ENCODE measurements at regions not wholly inside any gene's neighbourhood (a gene's known extent, or its start where the extent isn't known, plus 50 kb on each side); places are given as distances from the start of the nearest gene placed in this dataset.
A peak's percentile ranks its signal among the peaks of the same experiment; 100 is the strongest.

- no TSS peak for BruUV-seq (replicated peaks)
- Mint-ChIP-seq H3K4me3 (ENCODE audit: low read depth, unreplicated experiment) (no peak overlapping the region), H3K27ac (ENCODE audit: unreplicated experiment) (peak overlapping the region; percentile 73), H3K36me3 (ENCODE audit: insufficient read depth, unreplicated experiment) (peaks cover 17% of the 10 kb centered on the region), H3K4me1 (ENCODE audit: low read depth, unreplicated experiment) (peaks cover 58% of the 10 kb centered on the region), H3K9me3 (ENCODE audit: low read depth, unreplicated experiment) (no peaks in the 10 kb centered on the region), H3K27me3 (ENCODE audit: unreplicated experiment) (no peaks in the 10 kb centered on the region)
- CTCF ChIA-PET = interaction anchor here (1.1 to 3.0 kb wide), 4 partner anchors 9 to 547 kb away, joined by 3 to 24 read pairs (median 6); no protein-coding TSS in a partner anchor
- TF ChIP-seq CTCF (IDR thresholded peaks at IDR 0.05; ENCODE audit: unreplicated experiment) = no peak
- DNase-seq = peak; percentile 56
- intact Hi-C loops (cut with micrococcal nuclease; ENCODE audit: unreplicated experiment) = loop anchor here (2.0 kb wide), 2 partner anchors 83 to 445 kb away; no protein-coding TSS in a partner anchor
These were observed 192.3 kb downstream of the REEP3 start for GRCh38 chr10:63713191-63714144.

- intact Hi-C loops (cut with micrococcal nuclease; ENCODE audit: unreplicated experiment) = no loop called here
- Mint-ChIP-seq H3K9me3 (ENCODE audit: low read depth, unreplicated experiment) (no peaks in the 10 kb centered on the region), H3K27ac (ENCODE audit: unreplicated experiment) (no peak overlapping the region), H3K4me1 (ENCODE audit: low read depth, unreplicated experiment) (peaks cover 51% of the 10 kb centered on the region), H3K27me3 (ENCODE audit: unreplicated experiment) (no peaks in the 10 kb centered on the region), H3K4me3 (ENCODE audit: low read depth, unreplicated experiment) (no peak overlapping the region), H3K36me3 (ENCODE audit: insufficient read depth, unreplicated experiment) (peaks cover 17% of the 10 kb centered on the region)
- BruUV-seq (replicated peaks) = no TSS peak
- TF ChIP-seq CTCF (IDR thresholded peaks at IDR 0.05; ENCODE audit: unreplicated experiment) = no peak
- CTCF ChIA-PET = interaction anchor here (1.1 kb wide), 1 partner anchor 549 kb away, joined by 3 read pairs; no protein-coding TSS in a partner anchor
- DNase-seq = no peak
These were observed 194.9 kb downstream of the REEP3 start for GRCh38 chr10:63716016-63716580.

- CTCF ChIA-PET = interaction anchor here (0.6 to 1.1 kb wide), 4 partner anchors 10 to 550 kb away, joined by 3 to 6 read pairs (median 3); no protein-coding TSS in a partner anchor
- BruUV-seq (replicated peaks) = no TSS peak
- no peak for DNase-seq
- no peaks in the 10 kb centered on the region for H3K9me3 Mint-ChIP-seq (ENCODE audit: low read depth, unreplicated experiment)
- no peak overlapping the region for H3K27ac Mint-ChIP-seq (ENCODE audit: unreplicated experiment)
- intact Hi-C loops (cut with micrococcal nuclease; ENCODE audit: unreplicated experiment) = no loop called here
- H3K36me3 Mint-ChIP-seq (ENCODE audit: insufficient read depth, unreplicated experiment) = peaks cover 12% of the 10 kb centered on the region
- TF ChIP-seq CTCF (IDR thresholded peaks at IDR 0.05; ENCODE audit: unreplicated experiment) = no peak
- no peaks in the 10 kb centered on the region for H3K27me3 Mint-ChIP-seq (ENCODE audit: unreplicated experiment)
- H3K4me1 Mint-ChIP-seq (ENCODE audit: low read depth, unreplicated experiment) = peaks cover 44% of the 10 kb centered on the region
- no peak overlapping the region for H3K4me3 Mint-ChIP-seq (ENCODE audit: low read depth, unreplicated experiment)
These were observed 196.0 kb downstream of the REEP3 start for GRCh38 chr10:63717027-63717715.

GRCh38 chr10:63718006-63718405 is 196.8 kb downstream of the REEP3 start:
- Mint-ChIP-seq H3K4me1 (ENCODE audit: low read depth, unreplicated experiment) (peaks cover 41% of the 10 kb centered on the region), H3K36me3 (ENCODE audit: insufficient read depth, unreplicated experiment) (peaks cover 10% of the 10 kb centered on the region), H3K9me3 (ENCODE audit: low read depth, unreplicated experiment) (no peaks in the 10 kb centered on the region), H3K27me3 (ENCODE audit: unreplicated experiment) (no peaks in the 10 kb centered on the region), H3K27ac (ENCODE audit: unreplicated experiment) (no peak overlapping the region), H3K4me3 (ENCODE audit: low read depth, unreplicated experiment) (no peak overlapping the region)
- no TSS peak for BruUV-seq (replicated peaks)
- CTCF ChIA-PET = interaction anchor here (0.6 to 3.8 kb wide), 6 partner anchors 11 to 552 kb away, joined by 3 to 61 read pairs (median 4); no protein-coding TSS in a partner anchor
- no peak for DNase-seq
- intact Hi-C loops (cut with micrococcal nuclease; ENCODE audit: unreplicated experiment) = no loop called here
- no peak for TF ChIP-seq CTCF (IDR thresholded peaks at IDR 0.05; ENCODE audit: unreplicated experiment)
